ENCODE measurements at regions not wholly inside any gene's neighbourhood (a gene's known extent, or its start where the extent isn't known, plus 50 kb on each side); places are given as distances from the start of the nearest gene placed in this dataset.

GRCh38 chr5:126097876-126098275 is 325.3 kb upstream of the GRAMD2B start:
- TF ChIP-seq POLR2A (IDR thresholded peaks at IDR 0.05), result no peak
- TF ChIP-seq, protein P1, sequence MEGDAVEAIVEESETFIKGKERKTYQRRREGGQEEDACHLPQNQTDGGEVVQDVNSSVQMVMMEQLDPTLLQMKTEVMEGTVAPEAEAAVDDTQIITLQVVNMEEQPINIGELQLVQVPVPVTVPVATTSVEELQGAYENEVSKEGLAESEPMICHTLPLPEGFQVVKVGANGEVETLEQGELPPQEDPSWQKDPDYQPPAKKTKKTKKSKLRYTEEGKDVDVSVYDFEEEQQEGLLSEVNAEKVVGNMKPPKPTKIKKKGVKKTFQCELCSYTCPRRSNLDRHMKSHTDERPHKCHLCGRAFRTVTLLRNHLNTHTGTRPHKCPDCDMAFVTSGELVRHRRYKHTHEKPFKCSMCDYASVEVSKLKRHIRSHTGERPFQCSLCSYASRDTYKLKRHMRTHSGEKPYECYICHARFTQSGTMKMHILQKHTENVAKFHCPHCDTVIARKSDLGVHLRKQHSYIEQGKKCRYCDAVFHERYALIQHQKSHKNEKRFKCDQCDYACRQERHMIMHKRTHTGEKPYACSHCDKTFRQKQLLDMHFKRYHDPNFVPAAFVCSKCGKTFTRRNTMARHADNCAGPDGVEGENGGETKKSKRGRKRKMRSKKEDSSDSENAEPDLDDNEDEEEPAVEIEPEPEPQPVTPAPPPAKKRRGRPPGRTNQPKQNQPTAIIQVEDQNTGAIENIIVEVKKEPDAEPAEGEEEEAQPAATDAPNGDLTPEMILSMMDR (IDR thresholded peaks at IDR 0.05), result no peak
- no peak for TF ChIP-seq EP300 (IDR thresholded peaks at IDR 0.05; ENCODE audit: low read depth)
